H1 (cell line): ENCODE measurements at regions not wholly inside any gene's neighbourhood (a gene's known extent, or its start where the extent isn't known, plus 50 kb on each side); places are given as distances from the start of the nearest gene placed in this dataset.

ENCODE experiments used
- ATF2 ChIP-seq: IDR thresholded peaks from 2 replicates; pipeline ENCODE4 v1.6.1; 2012; ENCODE audit warnings: low read length, inconsistent platforms
- CBX5 ChIP-seq: fragments of 300-800, 300-1000 bp; sonication (generic); IDR thresholded peaks from 2 replicates; pipeline ENCODE4 v1.7.1; 2016; ENCODE audit warnings: antibody characterized with exemption, low read length, low read depth
- CHD7 ChIP-seq: fragments of 300-600 bp; sonication (generic); IDR thresholded peaks from 2 replicates; pipeline ENCODE4 v1.7.1; 2012; ENCODE audit warnings: low read length, moderate library complexity, mild to moderate bottlenecking, inconsistent platforms; ENCODE audit not compliant: insufficient replicate concordance
- EZH2 ChIP-seq: fragments of 200-600 bp; sonication (generic); IDR thresholded peaks from 2 replicates; pipeline ENCODE4 v1.7.1; 2012; ENCODE audit warnings: low read depth, mild to moderate bottlenecking, moderate library complexity, low read length, inconsistent platforms; ENCODE audit not compliant: severe bottlenecking
- RNF2 ChIP-seq: fragments of 200-900, 300-1000 bp; sonication (generic); IDR thresholded peaks from 2 replicates; pipeline ENCODE4 v1.7.1; 2016; ENCODE audit warnings: borderline replicate concordance, low read depth, mild to moderate bottlenecking, antibody characterized with exemption, low read length; ENCODE audit not compliant: poor library complexity, severe bottlenecking; ENCODE audit errors: missing control alignments
- RXRA ChIP-seq: IDR thresholded peaks from 2 replicates; pipeline ENCODE4 v1.6.1; 2011; ENCODE audit warnings: low read depth, mild to moderate bottlenecking, low read length, moderate library complexity; ENCODE audit not compliant: insufficient read depth
- TAF7 ChIP-seq: optimal IDR thresholded peaks from 2 replicates; pipeline ENCODE3; 2011; ENCODE audit warnings: low read depth, mild to moderate bottlenecking, inconsistent platforms, low read length, moderate library complexity, borderline replicate concordance
- TBP ChIP-seq: IDR thresholded peaks from 2 replicates; pipeline ENCODE4 v1.6.1; 2011; ENCODE audit warnings: low read depth, low read length, improper control_type of control experiment
- TEAD4 ChIP-seq: IDR thresholded peaks from 2 replicates; pipeline ENCODE4 v1.6.1; 2012; ENCODE audit warnings: low read depth, low read length, inconsistent platforms, mixed read lengths
- YY1 ChIP-seq: IDR thresholded peaks from 2 replicates; pipeline ENCODE4 v1.6.1; 2011; ENCODE audit warnings: low read depth, mild to moderate bottlenecking, low read length

- TF ChIP-seq CHD7 (no peak), ATF2 (no peak), YY1 (no peak), RXRA (no peak), RNF2 (no peak), TEAD4 (no peak), CBX5 (no peak), EZH2 (no peak), TAF7 (no peak), TBP (no peak)
These were observed 62.6 kb upstream of the PLPP4 start (continued) for GRCh38 chr10:120394446-120394845.
